HepG2 (cell line): ENCODE measurements at regions not wholly inside any gene's neighbourhood (a gene's known extent, or its start where the extent isn't known, plus 50 kb on each side); places are given as distances from the start of the nearest gene placed in this dataset.

Experiments
- ATAC-seq: fragments of 200-7000 bp; cut with Tn5 transposase; 3 replicates; pipeline ENCODE4 v1.9.1; 2020; ENCODE audit warnings: mild to moderate bottlenecking, moderate library complexity
- BruUV-seq: library from RNA; stranded (reverse); fragments of 400-500 nt; replicated peaks from 2 replicates; lab custom pipeline; 2021; lab: Mats Ljungman, UMichigan
- CTCF ChIA-PET: fragments of 300-600 bp; formaldehyde crosslinking; extraction: SDS; loops from one replicate; lab custom pipeline; 2021; ENCODE audit warnings: low total read pairs, inconsistent platforms, low intra/inter-chr PET ratio; lab: Yijun Ruan, JAX
- POLR2A ChIA-PET: fragments of 350-600 bp; sonication (Branson Sonifier 250); formaldehyde crosslinking; loops from one replicate; lab custom pipeline; 2020; ENCODE audit warnings: antibody characterized with exemption, inconsistent platforms; lab: Yijun Ruan, JAX
- DNase-seq: peaks from one replicate; pipeline ENCODE4 v3.0.0-alpha.2; 2015; ENCODE audit warnings: low spot score
- FAIRE-seq: peaks from 3 replicates; lab custom pipeline; 2011; peaks lifted over from hg19 to GRCh38; lab: Jason Lieb, UNC
- H2AFZ ChIP-seq: one replicate; pipeline ENCODE4 v1.6.1; 2011; ENCODE audit warnings: low read length, inconsistent platforms
- H3K27ac ChIP-seq: fragments of 300-600 bp; 3 replicates; pipeline ENCODE4 v1.8.0; 2011; ENCODE audit warnings: mixed run types, mild to moderate bottlenecking, mixed read lengths, low read length, inconsistent platforms; ENCODE audit not compliant: insufficient read depth; ENCODE audit errors: extremely low read length
- H3K27me3 ChIP-seq, 2 experiments: fragments of 200-600 bp in 1 of 2; 2 replicates in 1 of 2; 3 replicates in 1 of 2; pipeline versions ENCODE4 v1.6.0 to v1.8.0; 2011; ENCODE audit warnings: low read length in 2 of 2, mild to moderate bottlenecking in 2 of 2, moderate library complexity in 2 of 2, inconsistent platforms in 1 of 2; ENCODE audit not compliant: insufficient read depth in 2 of 2, control insufficient read depth in 1 of 2
- H3K36me3 ChIP-seq, 2 experiments: fragments of 200-600 bp in 1 of 2; replicated peaks in 1 of 2; 2 replicates in 1 of 2; 3 replicates in 1 of 2; pipeline versions ENCODE4 v1.5.1 to v1.8.0; 2011; ENCODE audit warnings: low read length in 2 of 2, inconsistent platforms in 1 of 2; ENCODE audit not compliant: insufficient read depth in 2 of 2, control insufficient read depth in 1 of 2
- H3K4me1 ChIP-seq: 2 replicates; pipeline ENCODE4 v1.5.1; 2012; ENCODE audit warnings: low read length, inconsistent platforms; ENCODE audit not compliant: insufficient read depth
- H3K4me2 ChIP-seq: 2 replicates; pipeline ENCODE4 v1.6.0; 2011; ENCODE audit warnings: low read depth, low read length, inconsistent platforms
- H3K4me3 ChIP-seq, 3 experiments: fragments of 200-600 bp in 1 of 3; sonication (generic), shearing (Covaris generic) in 1 of 3; replicated peaks in 1 of 3; 2 replicates each; pipeline ENCODE4 v1.5.1; 2011 to 2016; ENCODE audit warnings: low read length in 3 of 3, inconsistent platforms in 2 of 3, low read depth in 2 of 3, mild to moderate bottlenecking in 2 of 3, control low read depth in 1 of 3, mixed read lengths in 1 of 3; ENCODE audit not compliant: insufficient read depth in 1 of 3
- H3K79me2 ChIP-seq: one replicate; pipeline ENCODE4 v1.6.1; 2011; ENCODE audit warnings: low read length, inconsistent platforms; ENCODE audit not compliant: insufficient read depth
- H3K9ac ChIP-seq: 2 replicates; pipeline ENCODE4 v1.6.0; 2011; ENCODE audit warnings: mild to moderate bottlenecking, low read depth, low read length, inconsistent platforms; ENCODE audit not compliant: insufficient read depth
- H3K9me3 ChIP-seq: 2 replicates; pipeline ENCODE4 v1.5.1; 2012; ENCODE audit warnings: mild to moderate bottlenecking, low read length
- H4K20me1 ChIP-seq: 2 replicates; pipeline ENCODE4 v1.6.0; 2011; ENCODE audit warnings: inconsistent platforms, mild to moderate bottlenecking, low read length, moderate library complexity; ENCODE audit not compliant: insufficient read depth
- ATF3 ChIP-seq: sonication (generic); formaldehyde crosslinking; IDR thresholded peaks from 2 replicates; pipeline ENCODE4 v1.4.0; 2020; ENCODE audit warnings: missing genetic modification reagents
- BORCS8-MEF2B ChIP-seq: sonication (generic); formaldehyde crosslinking; IDR thresholded peaks from 2 replicates; pipeline ENCODE4 v1.8.0; 2022; ENCODE audit warnings: mild to moderate bottlenecking, missing genetic modification reagents
- BRF2 ChIP-seq: sonication (generic); formaldehyde crosslinking; IDR thresholded peaks from 2 replicates; pipeline ENCODE4 v1.8.1; 2022; ENCODE audit warnings: mild to moderate bottlenecking, missing genetic modification reagents
- DDIT3 ChIP-seq: sonication (generic); formaldehyde crosslinking; IDR thresholded peaks from 2 replicates; pipeline ENCODE4 v1.4.0; 2020; ENCODE audit warnings: mild to moderate bottlenecking, missing genetic modification reagents
- HOXA7 ChIP-seq: sonication (generic); formaldehyde crosslinking; IDR thresholded peaks from 2 replicates; pipeline ENCODE4 v1.8.1; 2022; ENCODE audit warnings: mild to moderate bottlenecking, missing genetic modification reagents, moderate library complexity
- KDM5B ChIP-seq: sonication (generic); formaldehyde crosslinking; IDR thresholded peaks from 2 replicates; pipeline ENCODE4 v1.4.0; 2020; ENCODE audit warnings: missing genetic modification reagents, mild to moderate bottlenecking, borderline replicate concordance
- NFIB ChIP-seq: sonication (generic); formaldehyde crosslinking; IDR thresholded peaks from 2 replicates; pipeline ENCODE4 v1.9.0; 2021; ENCODE audit warnings: missing genetic modification reagents, mild to moderate bottlenecking, borderline replicate concordance
- NFYB ChIP-seq: sonication (generic); formaldehyde crosslinking; IDR thresholded peaks from 2 replicates; pipeline ENCODE4 v1.4.0; 2020; ENCODE audit warnings: missing genetic modification reagents
- PCBP2 ChIP-seq: fragments of 200-400 bp; formaldehyde crosslinking; optimal IDR thresholded peaks from 2 replicates; pipeline ENCODE3; 2018; ENCODE audit warnings: low read length, low read depth; ENCODE audit not compliant: poor library complexity, severe bottlenecking
- ZNF282 ChIP-seq: fragments of 450-650 bp; IDR thresholded peaks from 2 replicates; pipeline ENCODE4 v1.6.1; 2018; ENCODE audit not compliant: partially characterized antibody
- ZNF891 ChIP-seq: sonication (generic); formaldehyde crosslinking; IDR thresholded peaks from 2 replicates; pipeline ENCODE4 v1.5.0; 2020; ENCODE audit warnings: mild to moderate bottlenecking, missing genetic modification reagents
- WGBS: methylation state at CpG from one replicate; pipeline ENCODE4 v1.1.6; 2017; ENCODE audit warnings: low lambda C conversion rate; 5-methylcytosine and 5-hydroxymethylcytosine counted together
- in situ Hi-C: cut with HindIII; loops from 2 replicates; pipeline ENCODE4 v1.10.0; 2017; ENCODE audit warnings: low pct_unique_long_range_greater_than_20kb; ENCODE audit not compliant: extremely low pct_ligation_motif_present
- intact Hi-C: fragments of 100-400 bp; cut with micrococcal nuclease; formaldehyde crosslinking; loops from one replicate; pipeline ENCODE4 v1.10.0; 2022; ENCODE audit not compliant: unreplicated experiment
- TF ChIP-seq, protein P1 (sequence below): IDR thresholded peaks from 2 replicates; pipeline ENCODE4 v1.6.1; 2016; ENCODE audit warnings: low read depth, borderline replicate concordance

DNA sequence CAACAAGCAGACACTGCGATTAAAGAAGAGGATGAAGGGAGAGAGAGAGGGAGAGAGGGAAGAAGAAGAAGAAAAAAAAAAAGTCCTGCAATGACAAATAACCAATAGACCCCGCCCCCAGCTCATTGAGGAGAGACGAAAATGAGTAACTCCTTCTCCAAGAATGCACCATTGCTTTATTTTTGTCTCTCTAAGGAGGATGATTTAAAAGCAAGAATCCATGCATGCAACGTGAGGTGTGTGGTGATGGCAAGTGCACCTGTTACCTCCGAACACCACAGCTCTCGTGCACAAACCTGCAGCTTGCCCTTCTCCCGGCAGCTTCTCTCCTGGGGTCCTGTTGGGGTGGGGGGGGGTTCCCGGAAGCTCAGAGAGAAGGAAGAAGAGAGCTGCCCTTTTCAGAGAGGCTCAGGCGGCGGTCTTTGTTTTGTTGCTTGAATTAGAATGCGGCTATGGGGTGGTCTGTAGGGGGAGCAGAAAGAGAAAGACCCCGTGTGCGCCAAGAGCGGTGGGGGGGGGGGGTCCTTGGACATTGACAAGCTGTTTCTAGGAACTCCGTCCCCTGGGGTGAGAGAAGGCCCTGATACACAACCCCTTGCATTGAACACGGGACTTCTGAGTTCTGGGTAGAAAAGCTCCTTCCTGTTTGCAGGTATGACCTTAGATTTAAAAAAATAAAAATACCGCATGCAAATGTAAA lies 100.7 kb downstream of the CRLF2 start:
- no peak for FAIRE-seq
- H3K9me3 ChIP-seq: no peaks in the 10 kb centered on the region
- H3K9ac ChIP-seq: no peak overlapping the region
- WGBS: 7% methylated on average over 16 of the region's 17 CpGs
- ChIA-PET CTCF (no interaction called here), POLR2A (no interaction called here)
- no peak overlapping the region for H2AFZ ChIP-seq
- in situ Hi-C loops: no loop called here
- no peak overlapping the region for H3K4me2 ChIP-seq
- intact Hi-C loops: no loop called here
- H3K27ac ChIP-seq: no peak overlapping the region
- H3K36me3 ChIP-seq: no peaks in the 10 kb centered on the region
- no peaks in the 10 kb centered on the region for H3K79me2 ChIP-seq
- H3K4me1 ChIP-seq: no peaks in the 10 kb centered on the region
- no TSS peak for BruUV-seq
- no peaks in the 10 kb centered on the region; a peak in 2 of 5 replicates for H3K27me3 ChIP-seq
- no peak for DNase-seq
- TF ChIP-seq NFIB: no peak
- no peak for TF ChIP-seq BORCS8-MEF2B (CRISPR knock-in tag)
- no peak for TF ChIP-seq ATF3 (CRISPR knock-in tag)
- no peak for TF ChIP-seq BRF2 (CRISPR knock-in tag)
- no peak for TF ChIP-seq DDIT3 (CRISPR knock-in tag)
- no peak for TF ChIP-seq PCBP2
- no peak for TF ChIP-seq ZNF891 (CRISPR knock-in tag)
- TF ChIP-seq NFYB (CRISPR knock-in tag): no peak
- TF ChIP-seq ZNF282: no peak
- TF ChIP-seq, protein P1, sequence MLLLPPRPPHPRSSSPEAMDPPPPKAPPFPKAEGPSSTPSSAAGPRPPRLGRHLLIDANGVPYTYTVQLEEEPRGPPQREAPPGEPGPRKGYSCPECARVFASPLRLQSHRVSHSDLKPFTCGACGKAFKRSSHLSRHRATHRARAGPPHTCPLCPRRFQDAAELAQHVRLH (CRISPR knock-in tag): no peak
- no peak for TF ChIP-seq HOXA7
- no peak for TF ChIP-seq KDM5B (CRISPR knock-in tag)
- H3K4me3 ChIP-seq: no peak overlapping the region
- ATAC-seq: no peak
- H4K20me1 ChIP-seq: no peaks in the 10 kb centered on the region
